A549 (cell line): ENCODE measurements at regions not wholly inside any gene's neighbourhood (a gene's known extent, or its start where the extent isn't known, plus 50 kb on each side); places are given as distances from the start of the nearest gene placed in this dataset.

Experiments used
- CEBPB ChIP-seq, 2 experiments: fragments of >200 bp in 1 of 2; sonication (Bioruptor Twin) in 1 of 2; formaldehyde crosslinking in 1 of 2; IDR thresholded peaks; 2 replicates each; pipeline ENCODE4 v1.6.1; 2012 to 2016
- CTCF ChIP-seq: fragments of >200 bp; sonication (Bioruptor Twin); formaldehyde crosslinking; IDR thresholded peaks from 3 replicates; pipeline ENCODE4 v1.5.1; 2016
- EP300 ChIP-seq, 2 experiments: fragments of >200 bp; sonication (Bioruptor Twin); formaldehyde crosslinking; IDR thresholded peaks; 2 replicates in 1 of 2; 3 replicates in 1 of 2; pipeline ENCODE4 v1.6.1; 2016 to 2017
- MAX ChIP-seq: IDR thresholded peaks from 2 replicates; pipeline ENCODE4 v1.6.1; 2012
- POLR2A ChIP-seq: IDR thresholded peaks from 2 replicates; pipeline ENCODE4 v1.6.1; 2012; ENCODE audit warnings: mild to moderate bottlenecking, low read length
- RAD21 ChIP-seq, 2 experiments: fragments of >200 bp in 1 of 2; sonication (Bioruptor Twin) in 1 of 2; formaldehyde crosslinking in 1 of 2; IDR thresholded peaks in 1 of 2; conservative IDR thresholded peaks in 1 of 2; 2 replicates in 1 of 2; 3 replicates in 1 of 2; pipeline ENCODE4 v1.6.1; 2012 to 2018; ENCODE audit warnings: inconsistent platforms in 1 of 2

GRCh38 chr3:7813365-7813764 is 688.3 kb upstream of the LMCD1 start:
- no peak for TF ChIP-seq CTCF
- TF ChIP-seq MAX = no peak
- no peak for TF ChIP-seq CEBPB (IDR thresholded peaks at IDR 0.05)
- no peak for TF ChIP-seq EP300 (IDR thresholded peaks at IDR 0.05)
- TF ChIP-seq POLR2A = no peak
- TF ChIP-seq RAD21 (conservative IDR thresholded peaks at IDR 0.05 in 1 of 2, IDR thresholded peaks at IDR 0.05 in 1 of 2) = no peak
